ENCODE measurements at regions not wholly inside any gene's neighbourhood (a gene's known extent, or its start where the extent isn't known, plus 50 kb on each side); places are given as distances from the start of the nearest gene placed in this dataset.
A peak's percentile ranks its signal among the peaks of the same experiment; 100 is the strongest.

DNA sequence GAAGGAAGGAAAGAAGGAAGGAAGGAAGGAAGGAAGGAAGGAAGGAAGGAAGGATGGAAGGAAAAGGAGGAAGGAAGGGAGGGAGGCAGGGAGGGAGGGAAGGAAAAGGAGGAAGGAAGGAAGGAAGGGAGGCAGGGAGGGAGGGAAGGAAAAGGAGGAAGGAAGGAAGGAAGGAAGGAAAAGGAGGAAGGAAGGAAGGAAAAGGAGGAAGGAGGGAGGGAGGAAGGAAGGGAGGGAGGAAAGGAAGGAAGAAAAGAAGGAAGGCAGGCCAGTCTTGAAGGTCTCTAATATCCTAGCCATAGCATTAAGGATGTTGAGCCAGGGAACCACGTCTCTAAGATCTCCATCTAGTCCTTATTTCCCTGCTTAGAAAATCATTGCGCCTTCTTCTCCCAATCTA, 78.8 kb downstream of the TMPRSS5 start:
- TF ChIP-seq ZNF671 (CRISPR knock-in tag; IDR thresholded peaks at IDR 0.05) (no peak), NFATC4 (CRISPR knock-in tag; IDR thresholded peaks at IDR 0.05) (no peak), HMGA2 (CRISPR knock-in tag; IDR thresholded peaks at IDR 0.05) (no peak), ESRRA (CRISPR knock-in tag; IDR thresholded peaks at IDR 0.05; ENCODE audit: borderline replicate concordance) (no peak), ATF6 (CRISPR knock-in tag; IDR thresholded peaks at IDR 0.05) (no peak), ETV6 (CRISPR knock-in tag; IDR thresholded peaks at IDR 0.05) (peak; percentile 53; the same call in 1 of the 2 replicates), ZNF512 (CRISPR knock-in tag; IDR thresholded peaks at IDR 0.05; ENCODE audit: borderline replicate concordance) (peak; percentile 45; the same call in 1 of the 2 replicates), ARID4B (CRISPR knock-in tag; IDR thresholded peaks at IDR 0.05; ENCODE audit: borderline replicate concordance) (no peak), SP1 (CRISPR knock-in tag; conservative IDR thresholded peaks at IDR 0.05) (no peak), ELF4 (CRISPR knock-in tag; IDR thresholded peaks at IDR 0.05; ENCODE audit: low read depth) (no peak)
- TF ChIP-seq, protein P1, sequence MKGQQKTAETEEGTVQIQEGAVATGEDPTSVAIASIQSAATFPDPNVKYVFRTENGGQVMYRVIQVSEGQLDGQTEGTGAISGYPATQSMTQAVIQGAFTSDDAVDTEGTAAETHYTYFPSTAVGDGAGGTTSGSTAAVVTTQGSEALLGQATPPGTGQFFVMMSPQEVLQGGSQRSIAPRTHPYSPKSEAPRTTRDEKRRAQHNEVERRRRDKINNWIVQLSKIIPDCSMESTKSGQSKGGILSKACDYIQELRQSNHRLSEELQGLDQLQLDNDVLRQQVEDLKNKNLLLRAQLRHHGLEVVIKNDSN (CRISPR knock-in tag; IDR thresholded peaks at IDR 0.05) = no peak
- TF ChIP-seq, protein P2, sequence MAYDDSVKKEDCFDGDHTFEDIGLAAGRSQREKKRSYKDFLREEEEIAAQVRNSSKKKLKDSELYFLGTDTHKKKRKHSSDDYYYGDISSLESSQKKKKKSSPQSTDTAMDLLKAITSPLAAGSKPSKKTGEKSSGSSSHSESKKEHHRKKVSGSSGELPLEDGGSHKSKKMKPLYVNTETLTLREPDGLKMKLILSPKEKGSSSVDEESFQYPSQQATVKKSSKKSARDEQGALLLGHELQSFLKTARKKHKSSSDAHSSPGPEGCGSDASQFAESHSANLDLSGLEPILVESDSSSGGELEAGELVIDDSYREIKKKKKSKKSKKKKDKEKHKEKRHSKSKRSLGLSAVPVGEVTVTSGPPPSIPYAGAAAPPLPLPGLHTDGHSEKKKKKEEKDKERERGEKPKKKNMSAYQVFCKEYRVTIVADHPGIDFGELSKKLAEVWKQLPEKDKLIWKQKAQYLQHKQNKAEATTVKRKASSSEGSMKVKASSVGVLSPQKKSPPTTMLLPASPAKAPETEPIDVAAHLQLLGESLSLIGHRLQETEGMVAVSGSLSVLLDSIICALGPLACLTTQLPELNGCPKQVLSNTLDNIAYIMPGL (CRISPR knock-in tag; IDR thresholded peaks at IDR 0.05) = no peak
- TF ChIP-seq, protein P3, sequence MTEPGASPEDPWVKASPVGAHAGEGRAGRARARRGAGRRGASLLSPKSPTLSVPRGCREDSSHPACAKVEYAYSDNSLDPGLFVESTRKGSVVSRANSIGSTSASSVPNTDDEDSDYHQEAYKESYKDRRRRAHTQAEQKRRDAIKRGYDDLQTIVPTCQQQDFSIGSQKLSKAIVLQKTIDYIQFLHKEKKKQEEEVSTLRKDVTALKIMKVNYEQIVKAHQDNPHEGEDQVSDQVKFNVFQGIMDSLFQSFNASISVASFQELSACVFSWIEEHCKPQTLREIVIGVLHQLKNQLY (CRISPR knock-in tag; IDR thresholded peaks at IDR 0.05) = no peak
- TF ChIP-seq, protein P4, sequence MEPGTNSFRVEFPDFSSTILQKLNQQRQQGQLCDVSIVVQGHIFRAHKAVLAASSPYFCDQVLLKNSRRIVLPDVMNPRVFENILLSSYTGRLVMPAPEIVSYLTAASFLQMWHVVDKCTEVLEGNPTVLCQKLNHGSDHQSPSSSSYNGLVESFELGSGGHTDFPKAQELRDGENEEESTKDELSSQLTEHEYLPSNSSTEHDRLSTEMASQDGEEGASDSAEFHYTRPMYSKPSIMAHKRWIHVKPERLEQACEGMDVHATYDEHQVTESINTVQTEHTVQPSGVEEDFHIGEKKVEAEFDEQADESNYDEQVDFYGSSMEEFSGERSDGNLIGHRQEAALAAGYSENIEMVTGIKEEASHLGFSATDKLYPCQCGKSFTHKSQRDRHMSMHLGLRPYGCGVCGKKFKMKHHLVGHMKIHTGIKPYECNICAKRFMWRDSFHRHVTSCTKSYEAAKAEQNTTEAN (CRISPR knock-in tag; IDR thresholded peaks at IDR 0.05) = no peak
- Mint-ChIP-seq H3K9me3 (no peaks in the 10 kb centered on the region), H3K27ac (no peak overlapping the region), H3K4me1 (peaks cover 41% of the 10 kb centered on the region), H3K4me3 (no peak overlapping the region), H3K36me3 (no peaks in the 10 kb centered on the region), H3K27me3 (ENCODE audit: low read depth) (peaks cover 63% of the 10 kb centered on the region)
- ATAC-seq (no peak), DNase-seq (ENCODE audit: low spot score) (no peak)
- ChIA-PET POLR2A (no interaction called here), CTCF (no interaction called here)
